Caco-2 (cell line): ENCODE measurements at regions not wholly inside any gene's neighbourhood (a gene's known extent, or its start where the extent isn't known, plus 50 kb on each side); places are given as distances from the start of the nearest gene placed in this dataset.
"Not testable (repeated sequence)": the region's sequence is repeated elsewhere in the genome, so short reads cannot be mapped to it uniquely, and the experiment has no call there.

Experiments
- BruUV-seq: library from RNA; stranded (reverse); fragments of 400-500 nt; replicated peaks from 2 replicates; lab custom pipeline; 2021; lab: Mats Ljungman, UMichigan
- CTCF ChIA-PET: fragments of 300-600 bp; sonication (Branson Sonifier 250); formaldehyde crosslinking; loops from one replicate; lab custom pipeline; 2022; ENCODE audit warnings: antibody characterized with exemption; lab: Charles Lee
- POLR2A ChIA-PET: fragments of 300-600 bp; sonication (Branson Sonifier 250); formaldehyde crosslinking; loops from one replicate; lab custom pipeline; 2022; ENCODE audit warnings: antibody characterized with exemption; lab: Charles Lee
- DNase-seq, 2 experiments: peaks; one replicate each; pipeline versions ENCODE4 v3.0.0 to v3.0.0-alpha.2; 2020 to 2022
- H3K27me3 ChIP-seq: replicated peaks from 2 replicates; pipeline ENCODE4 v1.6.0; 2011; ENCODE audit warnings: low read length; ENCODE audit not compliant: control insufficient read depth, insufficient read depth
- H3K36me3 ChIP-seq: 2 replicates; pipeline ENCODE4 v1.5.1; 2011; ENCODE audit warnings: low read length; ENCODE audit not compliant: control insufficient read depth, insufficient read depth
- H3K4me1 ChIP-seq: fragments of 250-450 bp; sonication (Bioruptor Pico); 2 replicates; pipeline ENCODE4 v1.5.1; 2020; ENCODE audit warnings: mild to moderate bottlenecking
- H3K4me3 ChIP-seq: 2 replicates; pipeline ENCODE4 v1.5.1; 2011; ENCODE audit warnings: low read depth, mild to moderate bottlenecking, control low read depth, low read length
- H3K9me3 ChIP-seq: fragments of 250-450 bp; sonication (Bioruptor Pico); 2 replicates; pipeline ENCODE4 v1.5.1; 2020; ENCODE audit warnings: mild to moderate bottlenecking, moderate library complexity
- H3K27ac Mint-ChIP-seq: one replicate; pipeline ENCODE4 v1.8.0; 2022; ENCODE audit warnings: mixed read lengths; ENCODE audit not compliant: unreplicated experiment
- H3K27me3 Mint-ChIP-seq: one replicate; pipeline ENCODE4 v1.8.0; 2022; ENCODE audit warnings: mixed read lengths; ENCODE audit not compliant: insufficient read depth, unreplicated experiment
- H3K36me3 Mint-ChIP-seq: one replicate; pipeline ENCODE4 v1.8.0; 2022; ENCODE audit warnings: mild to moderate bottlenecking, mixed read lengths; ENCODE audit not compliant: insufficient read depth, unreplicated experiment
- H3K4me1 Mint-ChIP-seq: one replicate; pipeline ENCODE4 v1.8.0; 2022; ENCODE audit warnings: low read depth, mixed read lengths; ENCODE audit not compliant: unreplicated experiment
- H3K4me3 Mint-ChIP-seq: one replicate; pipeline ENCODE4 v1.8.0; 2022; ENCODE audit warnings: mild to moderate bottlenecking, moderate library complexity, mixed read lengths; ENCODE audit not compliant: unreplicated experiment
- H3K9me3 Mint-ChIP-seq: one replicate; pipeline ENCODE4 v1.8.0; 2022; ENCODE audit warnings: mixed read lengths; ENCODE audit not compliant: unreplicated experiment
- intact Hi-C: fragments of 100-400 bp; cut with micrococcal nuclease; formaldehyde crosslinking; loops from one replicate; pipeline ENCODE4 v1.10.0; 2022; ENCODE audit not compliant: unreplicated experiment
- TF ChIP-seq, protein P1 (sequence below), 2 experiments: fragments of 200-600 bp in 1 of 2; IDR thresholded peaks; 1 replicate in 1 of 2; 2 replicates in 1 of 2; pipeline versions ENCODE4 v1.5.1 to v1.8.0; 2011 to 2022; ENCODE audit warnings: antibody characterized with exemption in 1 of 2, control low read depth in 1 of 2, inconsistent platforms in 1 of 2, low read depth in 1 of 2, low read length in 1 of 2, mild to moderate bottlenecking in 1 of 2, moderate library complexity in 1 of 2; ENCODE audit not compliant: insufficient read depth in 1 of 2, severe bottlenecking in 1 of 2, unreplicated experiment in 1 of 2

- no peak for DNase-seq
- ChIA-PET POLR2A (no interaction called here), CTCF (no interaction called here)
- Mint-ChIP-seq H3K36me3 (no peaks in the 10 kb centered on the region), H3K4me3 (no peak overlapping the region), H3K27me3 (no peaks in the 10 kb centered on the region), H3K9me3 (no peaks in the 10 kb centered on the region), H3K4me1 (no peaks in the 10 kb centered on the region), H3K27ac (no peak overlapping the region)
- intact Hi-C loops: no loop called here
- H3K36me3 ChIP-seq: no peaks in the 10 kb centered on the region
- no peaks in the 10 kb centered on the region for H3K9me3 ChIP-seq
- no peaks in the 10 kb centered on the region for H3K27me3 ChIP-seq
- no peak overlapping the region for H3K4me3 ChIP-seq
- no peaks in the 10 kb centered on the region for H3K4me1 ChIP-seq
- TF ChIP-seq, protein P1, sequence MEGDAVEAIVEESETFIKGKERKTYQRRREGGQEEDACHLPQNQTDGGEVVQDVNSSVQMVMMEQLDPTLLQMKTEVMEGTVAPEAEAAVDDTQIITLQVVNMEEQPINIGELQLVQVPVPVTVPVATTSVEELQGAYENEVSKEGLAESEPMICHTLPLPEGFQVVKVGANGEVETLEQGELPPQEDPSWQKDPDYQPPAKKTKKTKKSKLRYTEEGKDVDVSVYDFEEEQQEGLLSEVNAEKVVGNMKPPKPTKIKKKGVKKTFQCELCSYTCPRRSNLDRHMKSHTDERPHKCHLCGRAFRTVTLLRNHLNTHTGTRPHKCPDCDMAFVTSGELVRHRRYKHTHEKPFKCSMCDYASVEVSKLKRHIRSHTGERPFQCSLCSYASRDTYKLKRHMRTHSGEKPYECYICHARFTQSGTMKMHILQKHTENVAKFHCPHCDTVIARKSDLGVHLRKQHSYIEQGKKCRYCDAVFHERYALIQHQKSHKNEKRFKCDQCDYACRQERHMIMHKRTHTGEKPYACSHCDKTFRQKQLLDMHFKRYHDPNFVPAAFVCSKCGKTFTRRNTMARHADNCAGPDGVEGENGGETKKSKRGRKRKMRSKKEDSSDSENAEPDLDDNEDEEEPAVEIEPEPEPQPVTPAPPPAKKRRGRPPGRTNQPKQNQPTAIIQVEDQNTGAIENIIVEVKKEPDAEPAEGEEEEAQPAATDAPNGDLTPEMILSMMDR (IDR thresholded peaks at IDR 0.05; ENCODE audit: insufficient read depth in 1 of 2, low read depth in 1 of 2, low read length in 1 of 2, severe bottlenecking in 1 of 2, unreplicated experiment in 1 of 2): no peak
- BruUV-seq: no TSS peak
Measured at GRCh38 chr1:148379170-148379500, 104.0 kb downstream of the PPIAL4G start.

DNA sequence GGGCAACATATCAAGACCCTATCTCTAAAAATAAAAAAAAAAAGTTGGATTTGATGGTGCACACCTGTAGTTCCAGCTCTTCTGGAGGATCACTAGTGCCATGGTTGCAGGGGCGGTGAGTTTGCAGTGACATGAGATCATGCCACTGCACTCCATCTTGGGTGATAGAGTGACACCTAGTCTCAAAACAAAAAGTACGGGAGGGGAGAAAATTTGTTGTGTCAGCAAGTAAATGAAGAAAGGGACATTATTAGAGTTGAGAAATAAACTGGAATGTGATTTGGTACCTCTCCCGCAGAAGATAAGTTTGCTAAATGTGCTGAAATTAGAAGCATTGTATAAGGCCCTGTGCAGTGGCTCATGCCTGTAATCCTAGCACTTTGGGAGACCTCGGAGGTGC, 105.1 kb downstream of the PPIAL4G start:
- H3K4me3 Mint-ChIP-seq, intact Hi-C loops, H3K4me3 ChIP-seq, H3K27me3 Mint-ChIP-seq, H3K9me3 Mint-ChIP-seq, H3K36me3 ChIP-seq, H3K36me3 Mint-ChIP-seq, DNase-seq, H3K27ac Mint-ChIP-seq, BruUV-seq, CTCF ChIA-PET, H3K27me3 ChIP-seq, H3K9me3 ChIP-seq, H3K4me1 ChIP-seq, POLR2A ChIA-PET, H3K4me1 Mint-ChIP-seq: not testable (repeated sequence)

GRCh38 chr1:148377045-148377444, 106.1 kb downstream of the PPIAL4G start:
- H3K4me3 Mint-ChIP-seq, POLR2A ChIA-PET, intact Hi-C loops, H3K4me1 Mint-ChIP-seq, H3K27me3 ChIP-seq, H3K4me3 ChIP-seq, BruUV-seq, DNase-seq, H3K9me3 ChIP-seq, CTCF ChIA-PET, H3K36me3 Mint-ChIP-seq, H3K27ac Mint-ChIP-seq, H3K9me3 Mint-ChIP-seq, H3K27me3 Mint-ChIP-seq, H3K4me1 ChIP-seq, H3K36me3 ChIP-seq: not testable (repeated sequence)

DNA sequence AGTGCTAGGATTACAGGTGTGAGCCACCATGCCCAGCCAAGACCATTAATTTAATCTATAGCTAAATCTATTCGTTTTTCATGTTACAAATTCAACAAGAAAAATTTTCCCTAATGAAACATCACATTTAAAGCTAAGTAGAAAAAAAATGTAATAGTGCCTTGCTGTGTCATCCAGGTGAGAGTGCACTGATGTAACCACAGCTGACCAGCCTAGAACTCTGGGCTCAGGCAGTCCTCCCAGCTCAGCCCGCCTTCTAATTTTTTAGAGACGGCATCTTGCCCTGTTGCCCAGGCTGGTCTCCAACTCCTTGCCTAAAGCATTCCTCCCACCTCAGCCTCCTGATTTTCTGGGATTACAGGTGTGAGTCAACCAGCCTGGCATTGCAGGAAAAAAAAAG, 109.0 kb downstream of the PPIAL4G start:
- Mint-ChIP-seq H3K4me1 (no peaks in the 10 kb centered on the region), H3K27ac (no peak overlapping the region), H3K36me3 (no peaks in the 10 kb centered on the region), H3K9me3 (no peaks in the 10 kb centered on the region), H3K4me3 (no peak overlapping the region), H3K27me3 (no peaks in the 10 kb centered on the region)
- TF ChIP-seq, protein P1 (IDR thresholded peaks at IDR 0.05; ENCODE audit: insufficient read depth in 1 of 2, low read depth in 1 of 2, low read length in 1 of 2, severe bottlenecking in 1 of 2, unreplicated experiment in 1 of 2): no peak
- POLR2A ChIA-PET: no interaction called here
- no peaks in the 10 kb centered on the region for H3K4me1 ChIP-seq
- no peak overlapping the region for H3K4me3 ChIP-seq
- CTCF ChIA-PET: no interaction called here
- H3K36me3 ChIP-seq: no peaks in the 10 kb centered on the region
- H3K27me3 ChIP-seq: no peaks in the 10 kb centered on the region
- intact Hi-C loops: no loop called here
- H3K9me3 ChIP-seq: no peaks in the 10 kb centered on the region
- no TSS peak for BruUV-seq
- DNase-seq: no peak
